WTC11 (cell line): ENCODE measurements at regions not wholly inside any gene's neighbourhood (a gene's known extent, or its start where the extent isn't known, plus 50 kb on each side); places are given as distances from the start of the nearest gene placed in this dataset.

ENCODE experiments used
- ATAC-seq: fragments of 200-7000 bp; cut with Tn5 transposase; 2 replicates; pipeline ENCODE4 v1.10.0; 2021; ENCODE audit warnings: mild to moderate bottlenecking, moderate library complexity
- CTCF ChIA-PET: fragments of 300-600 bp; sonication (Branson Sonifier 250); formaldehyde crosslinking; loops from one replicate; lab custom pipeline; 2021; ENCODE audit warnings: antibody characterized with exemption; lab: Charles Lee
- POLR2A ChIA-PET: fragments of 350-600 bp; sonication (Branson Sonifier 250); formaldehyde crosslinking; loops from one replicate; lab custom pipeline; 2021; ENCODE audit warnings: antibody characterized with exemption; lab: Charles Lee
- DNase-seq: peaks from one replicate; pipeline ENCODE4 v3.0.0; 2021; ENCODE audit warnings: low spot score
- H3K27ac Mint-ChIP-seq: 2 replicates; pipeline ENCODE4 v1.8.0; 2021; ENCODE audit warnings: mixed read lengths
- H3K27me3 Mint-ChIP-seq: 2 replicates; pipeline ENCODE4 v1.8.0; 2021; ENCODE audit warnings: low read depth, mild to moderate bottlenecking, moderate library complexity, mixed read lengths
- H3K36me3 Mint-ChIP-seq: 2 replicates; pipeline ENCODE4 v1.8.0; 2021; ENCODE audit warnings: mixed read lengths
- H3K4me1 Mint-ChIP-seq: 2 replicates; pipeline ENCODE4 v1.8.0; 2022; ENCODE audit warnings: mixed read lengths
- H3K4me3 Mint-ChIP-seq: 2 replicates; pipeline ENCODE4 v1.8.0; 2021; ENCODE audit warnings: mild to moderate bottlenecking, moderate library complexity, mixed read lengths
- H3K9me3 Mint-ChIP-seq: 2 replicates; pipeline ENCODE4 v1.8.0; 2021; ENCODE audit warnings: mixed read lengths
- ATF1 ChIP-seq: sonication (generic); formaldehyde crosslinking; IDR thresholded peaks from 2 replicates; pipeline ENCODE4 v1.8.1; 2023; ENCODE audit warnings: mild to moderate bottlenecking, moderate library complexity, missing genetic modification reagents
- ESRRA ChIP-seq: sonication (generic); formaldehyde crosslinking; IDR thresholded peaks from 2 replicates; pipeline ENCODE4 v1.8.1; 2022; ENCODE audit warnings: mild to moderate bottlenecking, missing genetic modification reagents, borderline replicate concordance
- FOXK1 ChIP-seq: sonication (generic); formaldehyde crosslinking; IDR thresholded peaks from 2 replicates; pipeline ENCODE4 v1.8.0; 2022; ENCODE audit warnings: mild to moderate bottlenecking, moderate library complexity, missing genetic modification reagents
- NR1H2 ChIP-seq: sonication (generic); formaldehyde crosslinking; IDR thresholded peaks from 2 replicates; pipeline ENCODE4 v1.9.0; 2021; ENCODE audit warnings: mild to moderate bottlenecking, moderate library complexity, missing genetic modification reagents
- TEAD4 ChIP-seq: sonication (generic); formaldehyde crosslinking; IDR thresholded peaks from 2 replicates; pipeline ENCODE4 v1.8.0; 2022; ENCODE audit warnings: mild to moderate bottlenecking, missing genetic modification reagents
- ZNF219 ChIP-seq: sonication (generic); formaldehyde crosslinking; IDR thresholded peaks from 2 replicates; pipeline ENCODE4 v1.8.0; 2023; ENCODE audit warnings: missing genetic modification reagents, mild to moderate bottlenecking, borderline replicate concordance
- ZNF232 ChIP-seq: sonication (generic); formaldehyde crosslinking; IDR thresholded peaks from 2 replicates; pipeline ENCODE4 v1.8.0; 2022; ENCODE audit warnings: mild to moderate bottlenecking, missing genetic modification reagents
- ZNF396 ChIP-seq: fragments of 250-450 bp; sonication (Bioruptor Pico); IDR thresholded peaks from 2 replicates; pipeline ENCODE4 v1.8.0; 2021; ENCODE audit warnings: mild to moderate bottlenecking, moderate library complexity, borderline replicate concordance
- ZNF671 ChIP-seq: fragments of 250-450 bp; sonication (Bioruptor Pico); IDR thresholded peaks from 2 replicates; pipeline ENCODE4 v1.8.0; 2021; ENCODE audit warnings: mild to moderate bottlenecking
- TF ChIP-seq, protein P1 (sequence below): fragments of 250-450 bp; sonication (Bioruptor Pico); IDR thresholded peaks from 2 replicates; pipeline ENCODE4 v1.9.0; 2021; ENCODE audit warnings: mild to moderate bottlenecking
- TF ChIP-seq, protein P2 (sequence below): sonication (generic); formaldehyde crosslinking; IDR thresholded peaks from 2 replicates; pipeline ENCODE4 v1.8.1; 2022; ENCODE audit warnings: missing genetic modification reagents, borderline replicate concordance
- TF ChIP-seq, protein P3 (sequence below): sonication (generic); formaldehyde crosslinking; conservative IDR thresholded peaks from 2 replicates; pipeline ENCODE4 v1.8.1; 2022; ENCODE audit warnings: mild to moderate bottlenecking, missing genetic modification reagents
- TF ChIP-seq, protein P4 (sequence below): fragments of 250-450 bp; sonication (Bioruptor Pico); conservative IDR thresholded peaks from 2 replicates; pipeline ENCODE4 v1.9.0; 2021; ENCODE audit warnings: mild to moderate bottlenecking
- TF ChIP-seq, protein P5 (sequence below): fragments of 250-450 bp; sonication (Bioruptor Pico); IDR thresholded peaks from 2 replicates; pipeline ENCODE4 v1.9.0; 2021; ENCODE audit warnings: moderate library complexity, mild to moderate bottlenecking, inconsistent platforms, borderline replicate concordance
- TF ChIP-seq, protein P6 (sequence below): sonication (generic); formaldehyde crosslinking; IDR thresholded peaks from 2 replicates; pipeline ENCODE4 v1.8.1; 2023; ENCODE audit warnings: mild to moderate bottlenecking, missing genetic modification reagents, moderate library complexity
- TF ChIP-seq, protein P7 (sequence below): sonication (generic); formaldehyde crosslinking; IDR thresholded peaks from 2 replicates; pipeline ENCODE4 v1.8.1; 2022; ENCODE audit warnings: mild to moderate bottlenecking, missing genetic modification reagents, moderate library complexity, borderline replicate concordance
- TF ChIP-seq, protein P8 (sequence below): sonication (generic); formaldehyde crosslinking; IDR thresholded peaks from 2 replicates; pipeline ENCODE4 v1.8.1; 2023; ENCODE audit warnings: mild to moderate bottlenecking, missing genetic modification reagents, moderate library complexity

DNA sequence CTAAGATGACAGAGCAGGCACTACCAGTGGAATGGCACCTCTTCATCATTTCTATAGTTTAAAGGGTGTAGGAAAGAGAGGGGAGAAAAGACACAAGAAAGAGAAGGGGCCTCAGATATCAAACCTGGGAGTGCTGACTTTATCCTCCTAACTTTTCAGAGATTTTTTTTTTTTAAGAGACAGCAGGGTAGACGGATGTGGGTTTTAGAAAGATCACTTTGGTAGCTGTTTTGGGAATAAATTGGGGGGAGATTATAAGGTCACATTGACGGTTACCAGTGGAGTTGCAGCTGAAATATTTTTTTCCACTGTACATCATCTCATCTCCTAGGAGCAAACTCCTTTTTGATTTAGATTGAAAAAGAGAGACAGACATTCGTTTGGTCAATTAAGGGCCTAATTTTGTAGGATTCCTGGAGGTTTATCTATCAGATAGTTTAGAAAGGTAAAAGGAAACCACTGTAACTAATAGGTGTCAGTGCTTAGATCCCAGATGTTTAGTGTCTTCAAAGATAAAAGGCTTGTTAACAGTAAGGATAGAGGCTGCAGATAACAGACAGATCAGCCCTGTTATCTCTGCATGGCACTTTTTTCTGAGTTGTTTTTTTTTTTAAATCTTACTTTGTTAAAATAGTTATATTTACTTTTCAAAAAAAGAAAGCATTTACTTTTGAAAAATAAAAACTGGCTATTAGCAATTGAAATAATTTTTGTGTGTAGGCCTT, 1057.0 kb downstream of the IGSF11 start:
- no peak for DNase-seq
- TF ChIP-seq, protein P1, sequence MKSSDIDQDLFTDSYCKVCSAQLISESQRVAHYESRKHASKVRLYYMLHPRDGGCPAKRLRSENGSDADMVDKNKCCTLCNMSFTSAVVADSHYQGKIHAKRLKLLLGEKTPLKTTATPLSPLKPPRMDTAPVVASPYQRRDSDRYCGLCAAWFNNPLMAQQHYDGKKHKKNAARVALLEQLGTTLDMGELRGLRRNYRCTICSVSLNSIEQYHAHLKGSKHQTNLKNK (CRISPR knock-in tag): no peak
- TF ChIP-seq FOXK1: no peak
- TF ChIP-seq, protein P2, sequence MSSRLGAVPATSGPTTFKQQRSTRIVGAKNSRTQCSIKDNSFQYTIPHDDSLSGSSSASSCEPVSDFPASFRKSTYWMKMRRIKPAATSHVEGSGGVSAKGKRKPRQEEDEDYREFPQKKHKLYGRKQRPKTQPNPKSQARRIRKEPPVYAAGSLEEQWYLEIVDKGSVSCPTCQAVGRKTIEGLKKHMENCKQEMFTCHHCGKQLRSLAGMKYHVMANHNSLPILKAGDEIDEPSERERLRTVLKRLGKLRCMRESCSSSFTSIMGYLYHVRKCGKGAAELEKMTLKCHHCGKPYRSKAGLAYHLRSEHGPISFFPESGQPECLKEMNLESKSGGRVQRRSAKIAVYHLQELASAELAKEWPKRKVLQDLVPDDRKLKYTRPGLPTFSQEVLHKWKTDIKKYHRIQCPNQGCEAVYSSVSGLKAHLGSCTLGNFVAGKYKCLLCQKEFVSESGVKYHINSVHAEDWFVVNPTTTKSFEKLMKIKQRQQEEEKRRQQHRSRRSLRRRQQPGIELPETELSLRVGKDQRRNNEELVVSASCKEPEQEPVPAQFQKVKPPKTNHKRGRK (CRISPR knock-in tag): no peak
- TF ChIP-seq ZNF671 (CRISPR knock-in tag): no peak
- TF ChIP-seq, protein P3, sequence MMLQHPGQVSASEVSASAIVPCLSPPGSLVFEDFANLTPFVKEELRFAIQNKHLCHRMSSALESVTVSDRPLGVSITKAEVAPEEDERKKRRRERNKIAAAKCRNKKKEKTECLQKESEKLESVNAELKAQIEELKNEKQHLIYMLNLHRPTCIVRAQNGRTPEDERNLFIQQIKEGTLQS (CRISPR knock-in tag): no peak
- TF ChIP-seq, protein P4, sequence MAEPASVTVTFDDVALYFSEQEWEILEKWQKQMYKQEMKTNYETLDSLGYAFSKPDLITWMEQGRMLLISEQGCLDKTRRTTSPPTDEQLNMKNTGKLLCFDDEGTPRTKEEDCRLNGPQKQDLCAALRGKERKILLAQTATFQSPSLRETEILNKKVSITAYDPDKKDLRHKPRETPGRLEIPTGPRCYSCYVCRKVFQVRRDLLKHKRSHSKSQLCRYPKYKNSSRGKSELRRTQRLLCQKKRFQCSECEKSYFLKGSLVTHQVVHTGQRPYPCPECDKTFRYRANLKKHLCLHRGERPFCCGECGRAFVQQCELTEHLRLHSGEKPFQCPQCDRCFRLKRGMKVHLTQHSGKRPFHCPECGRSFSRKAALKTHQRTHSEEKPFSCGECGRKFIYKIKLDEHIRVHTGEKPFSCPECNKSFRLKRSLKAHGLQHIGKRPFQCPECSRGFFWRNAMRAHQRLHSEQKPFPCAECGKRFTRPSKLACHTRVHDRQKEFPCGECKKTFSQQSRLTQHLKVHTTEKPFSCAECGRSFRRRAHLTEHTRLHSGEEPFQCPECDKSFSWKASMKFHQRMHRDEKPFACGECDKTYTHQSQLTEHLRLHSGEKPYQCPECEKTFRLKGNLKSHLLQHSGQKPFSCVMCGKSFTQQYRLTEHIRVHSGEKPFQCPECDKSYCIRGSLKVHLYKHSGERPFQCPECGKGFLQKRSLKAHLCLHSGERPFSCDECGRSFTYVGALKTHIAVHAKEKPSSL (CRISPR knock-in tag): no peak
- TF ChIP-seq ATF1: no peak
- TF ChIP-seq, protein P5, sequence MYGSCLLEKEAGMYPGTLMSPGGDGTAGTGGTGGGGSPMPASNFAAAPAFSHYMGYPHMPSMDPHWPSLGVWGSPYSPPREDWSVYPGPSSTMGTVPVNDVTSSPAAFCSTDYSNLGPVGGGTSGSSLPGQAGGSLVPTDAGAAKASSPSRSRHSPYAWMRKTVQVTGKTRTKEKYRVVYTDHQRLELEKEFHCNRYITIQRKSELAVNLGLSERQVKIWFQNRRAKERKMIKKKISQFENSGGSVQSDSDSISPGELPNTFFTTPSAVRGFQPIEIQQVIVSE (CRISPR knock-in tag): no peak
- TF ChIP-seq ZNF232: no peak
- no peak for TF ChIP-seq ZNF219 (CRISPR knock-in tag)
- no peak for ATAC-seq
- H3K27ac Mint-ChIP-seq: no peak overlapping the region
- H3K36me3 Mint-ChIP-seq: no peaks in the 10 kb centered on the region
- ChIA-PET POLR2A (no interaction called here), CTCF (no interaction called here)
- no peaks in the 10 kb centered on the region for H3K4me1 Mint-ChIP-seq
- H3K27me3 Mint-ChIP-seq: no peaks in the 10 kb centered on the region
- H3K4me3 Mint-ChIP-seq: no peak overlapping the region
- H3K9me3 Mint-ChIP-seq: no peaks in the 10 kb centered on the region

DNA sequence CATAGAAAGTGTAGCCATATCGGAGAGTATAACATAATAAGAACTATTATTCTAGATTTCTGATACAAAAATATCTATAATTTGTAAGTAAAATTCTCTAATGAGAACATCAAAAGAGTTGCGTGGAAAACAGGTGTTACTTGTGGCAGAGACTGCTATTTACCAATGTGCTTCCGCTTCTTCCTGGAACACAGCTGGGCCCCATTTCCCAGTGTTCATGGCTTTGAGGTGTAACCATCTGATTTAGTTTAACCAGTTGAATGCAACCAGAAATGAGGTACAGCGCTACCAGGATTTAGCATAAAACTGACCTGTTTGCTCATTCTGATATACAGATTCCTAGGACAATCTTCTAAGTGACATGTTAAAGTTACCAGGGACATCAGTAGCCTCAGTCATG, 1055.2 kb downstream of the IGSF11 start:
- ChIA-PET CTCF (interaction anchor here (1.2 kb wide), 1 partner anchor 18 kb away, joined by 3 read pairs; no protein-coding TSS in a partner anchor), POLR2A (no interaction called here)
- TF ChIP-seq ATF1 (no peak), ESRRA (CRISPR knock-in tag) (no peak)
- TF ChIP-seq, protein P6, sequence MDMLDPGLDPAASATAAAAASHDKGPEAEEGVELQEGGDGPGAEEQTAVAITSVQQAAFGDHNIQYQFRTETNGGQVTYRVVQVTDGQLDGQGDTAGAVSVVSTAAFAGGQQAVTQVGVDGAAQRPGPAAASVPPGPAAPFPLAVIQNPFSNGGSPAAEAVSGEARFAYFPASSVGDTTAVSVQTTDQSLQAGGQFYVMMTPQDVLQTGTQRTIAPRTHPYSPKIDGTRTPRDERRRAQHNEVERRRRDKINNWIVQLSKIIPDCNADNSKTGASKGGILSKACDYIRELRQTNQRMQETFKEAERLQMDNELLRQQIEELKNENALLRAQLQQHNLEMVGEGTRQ: no peak
- TF ChIP-seq, protein P7, sequence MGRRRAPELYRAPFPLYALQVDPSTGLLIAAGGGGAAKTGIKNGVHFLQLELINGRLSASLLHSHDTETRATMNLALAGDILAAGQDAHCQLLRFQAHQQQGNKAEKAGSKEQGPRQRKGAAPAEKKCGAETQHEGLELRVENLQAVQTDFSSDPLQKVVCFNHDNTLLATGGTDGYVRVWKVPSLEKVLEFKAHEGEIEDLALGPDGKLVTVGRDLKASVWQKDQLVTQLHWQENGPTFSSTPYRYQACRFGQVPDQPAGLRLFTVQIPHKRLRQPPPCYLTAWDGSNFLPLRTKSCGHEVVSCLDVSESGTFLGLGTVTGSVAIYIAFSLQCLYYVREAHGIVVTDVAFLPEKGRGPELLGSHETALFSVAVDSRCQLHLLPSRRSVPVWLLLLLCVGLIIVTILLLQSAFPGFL (CRISPR knock-in tag): no peak
- TF ChIP-seq, all 79 proteins: peak for 0
- ATAC-seq (no peak), DNase-seq (no peak)
- Mint-ChIP-seq H3K4me3 (no peak overlapping the region), H3K27me3 (no peaks in the 10 kb centered on the region), H3K4me1 (no peaks in the 10 kb centered on the region), H3K27ac (no peak overlapping the region), H3K9me3 (no peaks in the 10 kb centered on the region), H3K36me3 (no peaks in the 10 kb centered on the region)

DNA sequence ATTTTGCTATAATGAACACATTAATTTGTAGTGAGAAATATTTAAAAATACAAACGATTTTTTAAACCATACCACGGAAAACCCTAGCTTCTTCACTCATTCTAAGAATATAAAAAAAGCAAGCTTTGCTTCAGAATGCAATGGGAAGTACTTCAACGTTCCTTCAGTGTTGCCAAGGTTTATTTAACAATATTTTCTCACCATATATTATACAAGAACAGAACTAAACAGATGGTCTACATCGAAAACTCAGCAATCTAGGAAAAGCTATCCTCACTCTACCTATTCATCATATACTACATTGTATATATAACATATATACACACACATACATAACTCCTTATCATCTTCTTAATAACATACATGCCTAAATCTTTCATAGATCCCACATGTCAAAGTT, 1047.4 kb downstream of the IGSF11 start:
- ATAC-seq: no peak
- ChIA-PET CTCF (interaction anchor here (2.0 kb wide), 1 partner anchor 10 kb away, joined by 9 read pairs; no protein-coding TSS in a partner anchor), POLR2A (no interaction called here)
- Mint-ChIP-seq H3K36me3 (no peaks in the 10 kb centered on the region), H3K4me3 (no peak overlapping the region), H3K9me3 (no peaks in the 10 kb centered on the region), H3K27me3 (no peaks in the 10 kb centered on the region), H3K27ac (no peak overlapping the region), H3K4me1 (no peaks in the 10 kb centered on the region)
- DNase-seq: no peak
- TF ChIP-seq, protein P1 (CRISPR knock-in tag): no peak
- TF ChIP-seq, protein P8, sequence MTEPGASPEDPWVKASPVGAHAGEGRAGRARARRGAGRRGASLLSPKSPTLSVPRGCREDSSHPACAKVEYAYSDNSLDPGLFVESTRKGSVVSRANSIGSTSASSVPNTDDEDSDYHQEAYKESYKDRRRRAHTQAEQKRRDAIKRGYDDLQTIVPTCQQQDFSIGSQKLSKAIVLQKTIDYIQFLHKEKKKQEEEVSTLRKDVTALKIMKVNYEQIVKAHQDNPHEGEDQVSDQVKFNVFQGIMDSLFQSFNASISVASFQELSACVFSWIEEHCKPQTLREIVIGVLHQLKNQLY: no peak
- TF ChIP-seq NR1H2 (CRISPR knock-in tag) (no peak), TEAD4 (CRISPR knock-in tag) (no peak), ZNF396 (CRISPR knock-in tag) (no peak)
